Posterior vena cava (tissue), 2 donors: ENCODE measurements at regions not wholly inside any gene's neighbourhood (a gene's known extent, or its start where the extent isn't known, plus 50 kb on each side); places are given as distances from the start of the nearest gene placed in this dataset.

Experiments
- DNase-seq: peaks from one replicate; pipeline ENCODE4 v3.0.0-alpha.2; 2020; ENCODE audit warnings: low spot score
- intact Hi-C, 2 donors: fragments of 100-400 bp; cut with DNase I; formaldehyde crosslinking; loops; one replicate each; pipeline versions ENCODE4 v1.14.1 to v1.14.2; 2022 to 2023
- donor health status: DM: yes; HTN: yes; CAD: no.
- donor health status: DM: yes; HTN: yes; CAD: no.

DNA sequence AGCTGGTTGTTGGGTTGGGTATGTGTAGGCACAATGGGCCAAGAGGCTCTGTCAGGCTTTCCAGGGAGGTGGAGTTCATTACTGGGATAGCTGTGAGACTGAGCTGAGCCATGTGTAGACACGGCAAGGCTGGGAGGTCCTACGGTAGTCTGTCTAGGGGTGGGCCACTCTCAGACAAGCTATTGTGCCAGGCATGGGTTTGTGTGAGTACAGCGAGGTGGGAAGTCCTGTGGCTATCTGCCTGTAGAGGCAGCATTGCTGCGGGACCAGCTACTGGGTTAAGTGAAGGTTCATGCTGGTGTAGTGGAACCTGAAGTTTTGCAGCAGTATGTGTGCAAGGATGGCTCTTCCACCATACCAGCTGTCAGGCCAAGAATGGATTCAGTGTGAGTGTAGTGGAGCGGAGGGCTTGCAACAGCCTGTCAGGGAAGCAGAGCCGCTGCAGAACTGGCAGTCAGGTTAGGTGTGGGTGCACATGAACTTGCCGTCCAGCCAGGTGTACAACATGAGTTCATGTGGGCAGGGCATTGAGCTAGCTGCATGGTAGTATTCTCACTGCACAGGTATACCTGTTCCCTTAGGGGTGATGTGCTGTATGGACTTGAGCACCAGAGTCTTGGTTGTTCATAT lies 78.0 kb upstream of the CENPW start:
- no peak for DNase-seq
- intact Hi-C loops: no loop called here

DNA sequence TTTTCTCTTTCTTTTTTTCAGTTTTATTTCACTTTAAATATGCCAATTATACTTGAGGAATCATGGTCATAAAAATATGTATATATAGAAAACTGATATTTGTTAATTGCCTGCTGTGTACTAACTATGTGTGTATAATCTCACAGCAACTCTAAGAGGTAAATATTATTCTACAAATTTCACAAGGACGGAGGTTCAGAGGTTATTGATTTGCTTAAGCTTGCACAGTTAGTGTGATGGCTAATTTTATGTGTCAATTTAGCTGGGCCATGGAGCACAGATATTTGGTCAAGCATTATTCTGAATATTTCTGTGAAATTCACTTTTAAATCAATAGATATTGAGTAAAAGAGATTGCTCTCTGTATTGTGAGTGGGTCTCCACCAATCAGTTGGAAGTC lies 75.7 kb upstream of the CENPW start:
- DNase-seq: no peak
- intact Hi-C loops: no loop called here

DNA sequence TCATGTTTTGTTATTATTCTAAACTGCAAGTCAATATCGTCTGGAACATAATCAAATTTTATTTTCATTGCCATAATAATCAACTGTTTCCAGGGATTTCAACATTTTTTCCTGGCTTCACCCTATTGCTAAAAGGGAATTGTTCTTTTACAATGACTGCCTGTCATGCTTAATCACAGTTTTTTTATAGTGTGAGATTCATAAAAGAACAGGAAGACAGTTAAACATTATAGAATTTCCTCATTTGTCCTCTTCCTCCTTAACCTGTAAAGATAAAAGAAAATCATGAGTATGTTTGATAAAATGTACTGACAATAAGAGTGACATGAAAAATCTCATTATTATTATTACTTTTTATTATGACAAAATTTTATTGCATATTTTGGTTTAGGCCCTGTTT lies 73.3 kb upstream of the CENPW start:
- intact Hi-C loops: no loop called here
- DNase-seq: no peak

DNA sequence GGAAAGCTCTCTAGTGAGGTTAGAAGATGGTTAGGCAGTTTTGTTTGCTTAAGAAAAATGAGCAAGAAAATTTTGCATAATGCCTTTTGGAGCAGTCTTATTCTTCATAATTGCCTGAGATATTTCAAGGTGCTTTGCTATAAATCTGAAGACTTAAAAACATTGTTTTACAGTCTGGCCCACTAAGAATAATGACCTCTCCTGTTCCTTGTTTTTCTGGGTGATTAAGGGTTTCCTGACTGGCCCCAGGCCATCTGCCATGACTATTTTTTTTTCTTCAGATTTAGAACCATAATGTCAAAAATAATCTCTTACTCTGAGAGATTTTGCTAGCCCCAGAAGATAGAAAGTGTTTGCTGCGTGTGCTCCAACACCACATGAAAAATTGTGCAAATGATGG lies 72.3 kb upstream of the CENPW start:
- no peak for DNase-seq
- intact Hi-C loops: no loop called here

DNA sequence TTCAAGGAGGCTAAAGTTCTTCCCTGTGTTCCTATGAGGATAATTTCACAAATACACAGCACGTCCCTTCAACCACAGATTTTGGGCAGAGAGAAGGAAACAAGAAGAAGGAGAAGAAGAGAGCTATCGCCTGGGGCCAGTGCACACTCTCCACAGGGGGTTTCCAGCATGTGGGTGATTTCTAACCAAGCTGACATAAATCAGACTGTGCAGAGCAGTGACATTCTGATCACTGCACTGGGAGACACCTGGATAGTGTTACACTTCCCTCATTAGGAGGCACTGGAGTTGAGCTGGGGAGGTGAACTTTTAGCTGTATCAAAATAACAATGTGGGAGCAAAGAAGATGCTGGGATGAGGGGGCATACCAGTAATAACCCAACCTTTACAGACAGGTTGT lies 71.8 kb upstream of the CENPW start:
- intact Hi-C loops: no loop called here
- DNase-seq: no peak

DNA sequence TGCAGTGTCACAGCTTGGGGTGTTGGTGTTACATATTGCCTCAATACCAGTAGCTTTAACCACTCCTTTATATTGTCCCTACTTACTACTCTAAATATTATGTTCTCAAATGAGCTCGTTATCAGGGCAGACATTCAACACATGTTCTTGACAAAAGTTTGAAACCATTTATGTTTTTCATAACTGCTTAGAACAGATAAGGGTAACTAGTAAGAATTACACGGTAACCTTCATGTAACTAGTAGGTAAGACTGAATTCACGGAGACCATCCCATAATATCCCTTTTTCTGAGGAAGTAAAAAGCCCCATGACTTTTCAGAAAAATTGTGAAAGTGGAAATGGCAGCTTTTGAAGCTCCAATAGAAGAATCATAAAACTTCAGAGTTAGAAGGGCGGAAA lies 59.6 kb upstream of the CENPW start:
- intact Hi-C loops: no loop called here
- no peak for DNase-seq

DNA sequence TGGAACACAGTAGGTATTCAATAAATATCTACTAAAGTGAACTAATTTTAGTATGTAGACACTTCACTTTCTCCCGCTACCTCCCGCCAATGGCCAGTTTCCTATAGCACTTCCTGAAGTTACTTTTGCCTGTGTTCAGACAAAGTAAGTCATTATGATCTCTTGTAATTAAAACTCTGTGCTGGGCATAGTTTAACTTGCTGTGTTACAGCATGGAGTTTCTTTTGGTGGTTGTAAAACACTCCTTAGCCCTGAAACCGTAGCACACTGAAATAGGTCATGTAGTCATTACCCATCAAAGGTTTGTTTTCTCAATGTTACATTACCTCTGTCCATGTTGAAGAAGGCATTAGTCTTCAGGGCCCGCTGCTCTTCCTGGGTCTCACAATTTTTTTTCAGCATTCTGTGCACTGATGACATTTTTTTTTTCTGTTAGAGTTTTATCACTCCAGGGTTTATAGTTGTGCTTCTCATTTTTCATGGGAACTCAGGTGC lies 54.0 kb upstream of the CENPW start:
- intact Hi-C loops: no loop called here
- DNase-seq: no peak
